ENCODE measurements at regions not wholly inside any gene's neighbourhood (a gene's known extent, or its start where the extent isn't known, plus 50 kb on each side); places are given as distances from the start of the nearest gene placed in this dataset.

- Histone ChIP-seq H3K4me1 (ENCODE audit: control insufficient read depth in 4 of 4, insufficient read depth in 4 of 4, low read length in 3 of 4) (no peaks in the 10 kb centered on the region), H3K4me3 (ENCODE audit: low read depth in 1 of 3, low read length in 3 of 3) (no peak overlapping the region), H3K27me3 (ENCODE audit: control insufficient read depth in 4 of 4, insufficient read depth in 4 of 4, low read length in 3 of 4) (no peaks in the 10 kb centered on the region), H3K36me3 (ENCODE audit: control insufficient read depth in 4 of 4, insufficient read depth in 3 of 4, low read depth in 1 of 4, low read length in 3 of 4) (no peaks in the 10 kb centered on the region), H3K9me3 (ENCODE audit: control insufficient read depth in 4 of 4, low read length in 3 of 4) (peaks cover 0 to 4% (median 0%) of the 10 kb centered on the region in 4 donors), H3K27ac (ENCODE audit: low read depth in 1 of 2, low read length in 2 of 2) (no peak overlapping the region), H3K9ac (ENCODE audit: low read depth in 1 of 2, low read length in 2 of 2) (no peak overlapping the region)
- TF ChIP-seq JUND (IDR thresholded peaks at IDR 0.05) (no peak), FOXA2 (IDR thresholded peaks at IDR 0.05) (no peak), SP1 (IDR thresholded peaks at IDR 0.05) (no peak), HNF4G (IDR thresholded peaks at IDR 0.05) (no peak), YY1 (IDR thresholded peaks at IDR 0.05) (no peak), MAX (IDR thresholded peaks at IDR 0.05) (no peak), NR2F2 (IDR thresholded peaks at IDR 0.05) (no peak)
- no peak for DNase-seq (ENCODE audit: low spot score)
- 70% methylated on average over 6 of the region's 6 CpGs for WGBS
Observed at GRCh38 chr14:62557416-62557815, 487.8 kb downstream of the KCNH5 start.

- Histone ChIP-seq H3K36me3 (ENCODE audit: control insufficient read depth in 4 of 4, insufficient read depth in 3 of 4, low read depth in 1 of 4, low read length in 3 of 4) (no peaks in the 10 kb centered on the region), H3K4me3 (ENCODE audit: low read depth in 1 of 3, low read length in 3 of 3) (no peak overlapping the region), H3K9me3 (ENCODE audit: control insufficient read depth in 4 of 4, low read length in 3 of 4) (no peaks in the 10 kb centered on the region), H3K4me1 (ENCODE audit: control insufficient read depth in 4 of 4, insufficient read depth in 4 of 4, low read length in 3 of 4) (no peaks in the 10 kb centered on the region), H3K27ac (ENCODE audit: low read depth in 1 of 2, low read length in 2 of 2) (no peak overlapping the region), H3K9ac (ENCODE audit: low read depth in 1 of 2, low read length in 2 of 2) (no peak overlapping the region), H3K27me3 (ENCODE audit: control insufficient read depth in 4 of 4, insufficient read depth in 4 of 4, low read length in 3 of 4) (no peaks in the 10 kb centered on the region)
- 81% methylated on average over 1 of the region's 1 CpG for whole genome bisulfite sequencing
- no peak for TF ChIP-seq HNF4A (conservative IDR thresholded peaks at IDR 0.05)
- TF ChIP-seq FOXA2 (IDR thresholded peaks at IDR 0.05) = no peak
- no peak for TF ChIP-seq TAF1 (conservative IDR thresholded peaks at IDR 0.05)
- no peak for TF ChIP-seq FOXA1 (IDR thresholded peaks at IDR 0.05)
- TF ChIP-seq MAX (IDR thresholded peaks at IDR 0.05) = no peak
- no peak for TF ChIP-seq GABPA (IDR thresholded peaks at IDR 0.05 in 1 of 2, conservative IDR thresholded peaks at IDR 0.05 in 1 of 2)
- TF ChIP-seq ATF3 (IDR thresholded peaks at IDR 0.05) = no peak
- no peak for TF ChIP-seq ZBTB33 (IDR thresholded peaks at IDR 0.05)
- no peak for TF ChIP-seq RAD21 (IDR thresholded peaks at IDR 0.05)
- TF ChIP-seq YY1 (IDR thresholded peaks at IDR 0.05) = no peak
- no peak for TF ChIP-seq SP1 (IDR thresholded peaks at IDR 0.05)
- no peak for TF ChIP-seq NR2F2 (IDR thresholded peaks at IDR 0.05)
- no peak for TF ChIP-seq EGR1 (IDR thresholded peaks at IDR 0.05; ENCODE audit: low read depth in 2 of 2)
- DNase-seq (ENCODE audit: low spot score) = no peak
Observed at GRCh38 chr14:62558451-62558850, 486.8 kb downstream of the KCNH5 start.

GRCh38 chr14:62585247-62585646 lies 460.0 kb downstream of the KCNH5 start:
- no peak for DNase-seq (ENCODE audit: low spot score)
- Histone ChIP-seq H3K36me3 (ENCODE audit: control insufficient read depth in 4 of 4, insufficient read depth in 3 of 4, low read depth in 1 of 4, low read length in 3 of 4) (no peaks in the 10 kb centered on the region), H3K4me3 (ENCODE audit: low read depth in 1 of 3, low read length in 3 of 3) (no peak overlapping the region), H3K4me1 (ENCODE audit: control insufficient read depth in 4 of 4, insufficient read depth in 4 of 4, low read length in 3 of 4) (no peaks in the 10 kb centered on the region), H3K27ac (ENCODE audit: low read depth in 1 of 2, low read length in 2 of 2) (no peak overlapping the region), H3K9ac (ENCODE audit: low read depth in 1 of 2, low read length in 2 of 2) (no peak overlapping the region), H3K9me3 (ENCODE audit: control insufficient read depth in 4 of 4, low read length in 3 of 4) (no peaks in the 10 kb centered on the region), H3K27me3 (ENCODE audit: control insufficient read depth in 4 of 4, insufficient read depth in 4 of 4, low read length in 3 of 4) (no peaks in the 10 kb centered on the region)
- 63% methylated on average over 2 of the region's 2 CpGs for WGBS
- TF ChIP-seq RAD21 (IDR thresholded peaks at IDR 0.05) (no peak), HNF4G (IDR thresholded peaks at IDR 0.05) (no peak), ZBTB33 (IDR thresholded peaks at IDR 0.05) (no peak), CTCF (IDR thresholded peaks at IDR 0.05; ENCODE audit: low read depth, low read length, missing input control) (no peak), MAX (IDR thresholded peaks at IDR 0.05) (no peak), GABPA (IDR thresholded peaks at IDR 0.05 in 1 of 2, conservative IDR thresholded peaks at IDR 0.05 in 1 of 2) (no peak), FOXA1 (IDR thresholded peaks at IDR 0.05) (no peak)
